ENCODE measurements at regions not wholly inside any gene's neighbourhood (a gene's known extent, or its start where the extent isn't known, plus 50 kb on each side); places are given as distances from the start of the nearest gene placed in this dataset.

DNA sequence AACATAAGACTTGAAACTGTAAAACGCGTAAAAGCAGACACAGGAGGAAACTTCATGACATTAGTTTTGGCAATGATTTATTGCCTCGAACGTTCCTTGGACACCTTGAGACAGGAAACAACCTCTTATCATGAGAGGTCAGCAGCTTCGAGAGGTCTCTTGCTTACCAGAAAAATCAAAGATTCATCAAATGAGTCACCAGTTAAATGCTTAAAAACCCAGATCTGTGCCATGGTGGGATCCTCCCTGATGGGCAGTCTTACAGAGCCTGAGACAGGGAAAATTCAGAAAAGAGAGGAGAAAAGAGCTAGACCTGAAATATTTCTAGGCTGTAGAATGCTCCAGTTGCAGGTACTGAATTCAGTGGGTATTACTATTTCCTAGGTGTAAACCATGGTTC lies 1093.9 kb downstream of the AACS start:
- Histone ChIP-seq H3K4me2 (no peak overlapping the region), H3K79me2 (ENCODE audit: low read depth) (no peaks in the 10 kb centered on the region), H3F3A (ENCODE audit: insufficient read depth, low read depth) (no peaks in the 10 kb centered on the region), H3K27me3 (ENCODE audit: insufficient read depth, low read depth) (peaks cover 9% of the 10 kb centered on the region; the same call in 1 of the 2 replicates), H4K20me1 (ENCODE audit: insufficient read depth) (no peaks in the 10 kb centered on the region), H2AFZ (no peak overlapping the region), H3K4me1 (replicated peaks; ENCODE audit: insufficient read depth) (no peaks in the 10 kb centered on the region), H3K36me3 (ENCODE audit: low read depth) (no peaks in the 10 kb centered on the region), H3K27ac (no peak overlapping the region), H3K9me2 (ENCODE audit: insufficient read depth) (no peaks in the 10 kb centered on the region), H3K4me3 (no peak overlapping the region), H3K9me3 (ENCODE audit: insufficient read depth, low read depth) (no peaks in the 10 kb centered on the region)
- intact Hi-C loops (cut with micrococcal nuclease; ENCODE audit: unreplicated experiment), result no loop called here
- CTCF ChIA-PET, result no interaction called here
- no peak for DNase-seq
- no TSS peak for BruUV-seq (replicated peaks)
- POLR2A ChIA-PET (ENCODE audit: unreplicated experiment), result no interaction called here
- TF ChIP-seq, protein P1, sequence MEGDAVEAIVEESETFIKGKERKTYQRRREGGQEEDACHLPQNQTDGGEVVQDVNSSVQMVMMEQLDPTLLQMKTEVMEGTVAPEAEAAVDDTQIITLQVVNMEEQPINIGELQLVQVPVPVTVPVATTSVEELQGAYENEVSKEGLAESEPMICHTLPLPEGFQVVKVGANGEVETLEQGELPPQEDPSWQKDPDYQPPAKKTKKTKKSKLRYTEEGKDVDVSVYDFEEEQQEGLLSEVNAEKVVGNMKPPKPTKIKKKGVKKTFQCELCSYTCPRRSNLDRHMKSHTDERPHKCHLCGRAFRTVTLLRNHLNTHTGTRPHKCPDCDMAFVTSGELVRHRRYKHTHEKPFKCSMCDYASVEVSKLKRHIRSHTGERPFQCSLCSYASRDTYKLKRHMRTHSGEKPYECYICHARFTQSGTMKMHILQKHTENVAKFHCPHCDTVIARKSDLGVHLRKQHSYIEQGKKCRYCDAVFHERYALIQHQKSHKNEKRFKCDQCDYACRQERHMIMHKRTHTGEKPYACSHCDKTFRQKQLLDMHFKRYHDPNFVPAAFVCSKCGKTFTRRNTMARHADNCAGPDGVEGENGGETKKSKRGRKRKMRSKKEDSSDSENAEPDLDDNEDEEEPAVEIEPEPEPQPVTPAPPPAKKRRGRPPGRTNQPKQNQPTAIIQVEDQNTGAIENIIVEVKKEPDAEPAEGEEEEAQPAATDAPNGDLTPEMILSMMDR (conservative IDR thresholded peaks at IDR 0.05), result no peak
- TF ChIP-seq EZH2 (IDR thresholded peaks at IDR 0.05; ENCODE audit: low read depth), result no peak

DNA sequence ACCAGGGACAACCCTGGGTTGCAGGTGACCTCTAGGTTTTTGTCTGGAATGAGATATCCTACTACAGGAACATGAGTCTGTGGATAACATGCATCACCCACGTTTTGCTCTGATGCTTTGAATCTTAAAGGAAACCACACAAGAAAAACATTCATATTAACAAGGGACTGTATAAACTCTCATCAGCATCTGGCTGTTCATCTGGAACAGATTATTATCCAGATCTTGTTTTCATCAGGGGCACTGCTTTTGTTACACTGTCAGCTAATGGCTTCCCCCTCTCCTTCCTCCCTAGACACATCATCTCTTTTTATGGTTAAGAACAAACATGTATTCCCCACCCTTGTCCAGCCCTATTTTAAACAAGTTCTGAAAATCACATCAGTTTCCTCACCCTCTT lies 1095.7 kb downstream of the AACS start:
- H3K36me3 ChIP-seq (ENCODE audit: low read depth), result no peaks in the 10 kb centered on the region
- ChIA-PET CTCF (no interaction called here), POLR2A (ENCODE audit: unreplicated experiment) (no interaction called here)
- no peak overlapping the region for H3K27ac ChIP-seq
- H3K9me3 ChIP-seq (ENCODE audit: insufficient read depth, low read depth), result no peaks in the 10 kb centered on the region
- H3K4me3 ChIP-seq, result no peak overlapping the region
- BruUV-seq (replicated peaks), result no TSS peak
- TF ChIP-seq EZH2 (IDR thresholded peaks at IDR 0.05; ENCODE audit: low read depth), result no peak
- TF ChIP-seq, protein P1 (conservative IDR thresholded peaks at IDR 0.05), result no peak
- H3K79me2 ChIP-seq (ENCODE audit: low read depth), result no peaks in the 10 kb centered on the region
- no peaks in the 10 kb centered on the region for H4K20me1 ChIP-seq (ENCODE audit: insufficient read depth)
- no peaks in the 10 kb centered on the region for H3K9me2 ChIP-seq (ENCODE audit: insufficient read depth)
- no peak for DNase-seq
- H3F3A ChIP-seq (ENCODE audit: insufficient read depth, low read depth), result no peaks in the 10 kb centered on the region
- H3K4me2 ChIP-seq, result no peak overlapping the region
- H3K4me1 ChIP-seq (replicated peaks; ENCODE audit: insufficient read depth), result no peaks in the 10 kb centered on the region
- intact Hi-C loops (cut with micrococcal nuclease; ENCODE audit: unreplicated experiment), result no loop called here
- H2AFZ ChIP-seq, result no peak overlapping the region
- no peaks in the 10 kb centered on the region for H3K27me3 ChIP-seq (ENCODE audit: insufficient read depth, low read depth)

DNA sequence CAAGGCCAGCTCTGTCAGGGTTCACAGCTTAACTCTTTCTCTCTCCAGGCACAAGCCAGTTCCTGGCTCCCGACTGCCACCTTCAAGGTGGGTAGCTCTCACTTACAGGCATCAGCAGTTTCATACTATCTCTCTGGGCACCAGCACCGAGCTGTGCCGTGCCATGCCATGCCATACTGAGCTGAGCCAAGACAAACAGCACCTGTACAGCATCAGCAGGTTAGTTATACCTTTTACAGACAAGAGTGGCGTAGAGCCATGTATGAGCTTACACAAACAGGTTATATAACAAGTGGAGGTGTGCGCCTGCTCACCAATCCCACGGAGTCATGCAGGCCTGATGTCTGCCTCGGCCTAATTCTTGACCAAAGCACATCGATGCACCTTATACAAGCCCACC lies 1098.7 kb downstream of the AACS start:
- Histone ChIP-seq H2AFZ (no peak overlapping the region), H3F3A (ENCODE audit: insufficient read depth, low read depth) (no peaks in the 10 kb centered on the region), H3K27me3 (ENCODE audit: insufficient read depth, low read depth) (no peaks in the 10 kb centered on the region), H3K79me2 (ENCODE audit: low read depth) (no peaks in the 10 kb centered on the region), H3K36me3 (ENCODE audit: low read depth) (no peaks in the 10 kb centered on the region), H4K20me1 (ENCODE audit: insufficient read depth) (no peaks in the 10 kb centered on the region), H3K9me3 (ENCODE audit: insufficient read depth, low read depth) (no peaks in the 10 kb centered on the region), H3K4me3 (no peak overlapping the region), H3K27ac (no peak overlapping the region), H3K4me2 (no peak overlapping the region), H3K4me1 (replicated peaks; ENCODE audit: insufficient read depth) (no peaks in the 10 kb centered on the region), H3K9me2 (ENCODE audit: insufficient read depth) (no peaks in the 10 kb centered on the region)
- TF ChIP-seq, protein P1 (conservative IDR thresholded peaks at IDR 0.05), result no peak
- TF ChIP-seq EZH2 (IDR thresholded peaks at IDR 0.05; ENCODE audit: low read depth), result no peak
- ChIA-PET POLR2A (ENCODE audit: unreplicated experiment) (no interaction called here), CTCF (no interaction called here)
- intact Hi-C loops (cut with micrococcal nuclease; ENCODE audit: unreplicated experiment), result no loop called here
- DNase-seq, result no peak
- no TSS peak for BruUV-seq (replicated peaks)
